HepG2 (cell line): ENCODE measurements at regions not wholly inside any gene's neighbourhood (a gene's known extent, or its start where the extent isn't known, plus 50 kb on each side); places are given as distances from the start of the nearest gene placed in this dataset.
"Not testable (repeated sequence)": the region's sequence is repeated elsewhere in the genome, so short reads cannot be mapped to it uniquely, and the experiment has no call there.

Source experiments
- ATF7-NPFF ChIP-seq: sonication (generic); formaldehyde crosslinking; IDR thresholded peaks from 2 replicates; pipeline ENCODE4 v1.8.1; 2023; ENCODE audit warnings: mild to moderate bottlenecking, low read depth, missing genetic modification reagents, moderate library complexity
- EP300 ChIP-seq, 3 experiments: sonication (generic) in 1 of 3; formaldehyde crosslinking in 1 of 3; IDR thresholded peaks; 2 replicates each; pipeline versions ENCODE4 v1.5.1 to v1.6.1; 2011 to 2020; ENCODE audit warnings: low read depth in 2 of 3, low read length in 2 of 3, borderline replicate concordance in 1 of 3, improper control_type of control experiment in 1 of 3, mild to moderate bottlenecking in 1 of 3, missing genetic modification reagents in 1 of 3, moderate library complexity in 1 of 3
- HMGXB4 ChIP-seq, 2 experiments: sonication (generic) in 1 of 2; formaldehyde crosslinking in 1 of 2; IDR thresholded peaks; 2 replicates each; pipeline versions ENCODE4 v1.4.0 to v1.6.1; 2018 to 2020; ENCODE audit warnings: missing genetic modification reagents in 2 of 2, borderline replicate concordance in 1 of 2, low read depth in 1 of 2, mild to moderate bottlenecking in 1 of 2, missing biosample characterization in 1 of 2
- NBN ChIP-seq: fragments of 450-650 bp; conservative IDR thresholded peaks from 2 replicates; pipeline ENCODE4 v1.6.1; 2017
- PBX3 ChIP-seq: sonication (generic); formaldehyde crosslinking; IDR thresholded peaks from 2 replicates; pipeline ENCODE4 v1.8.1; 2023; ENCODE audit warnings: missing genetic modification reagents, inconsistent platforms, borderline replicate concordance
- POLR2A ChIP-seq, 2 experiments: IDR thresholded peaks; 2 replicates each; pipeline ENCODE4 v1.6.1; 2011; ENCODE audit warnings: low read depth in 2 of 2, low read length in 2 of 2, mild to moderate bottlenecking in 1 of 2, moderate library complexity in 1 of 2; ENCODE audit not compliant: insufficient read depth in 1 of 2
- SRF ChIP-seq: IDR thresholded peaks from 2 replicates; pipeline ENCODE4 v1.6.1; 2011; ENCODE audit warnings: mild to moderate bottlenecking, low read depth, low read length, moderate library complexity

GRCh38 chr14:71168161-71168560 lies 260.9 kb downstream of the PCNX1 start:
- TF ChIP-seq HMGXB4 (CRISPR knock-in tag; IDR thresholded peaks at IDR 0.05; ENCODE audit: borderline replicate concordance in 1 of 2, low read depth in 1 of 2); PBX3 (CRISPR knock-in tag); NBN; POLR2A (IDR thresholded peaks at IDR 0.05; ENCODE audit: insufficient read depth in 1 of 2, low read depth in 2 of 2, low read length in 2 of 2); SRF; ATF7-NPFF; EP300 (IDR thresholded peaks at IDR 0.05; ENCODE audit: low read depth in 2 of 2, low read length in 2 of 2); EP300 (CRISPR knock-in tag; IDR thresholded peaks at IDR 0.05; ENCODE audit: borderline replicate concordance): not testable (repeated sequence)
